ENCODE measurements at regions not wholly inside any gene's neighbourhood (a gene's known extent, or its start where the extent isn't known, plus 50 kb on each side); places are given as distances from the start of the nearest gene placed in this dataset.

DNA sequence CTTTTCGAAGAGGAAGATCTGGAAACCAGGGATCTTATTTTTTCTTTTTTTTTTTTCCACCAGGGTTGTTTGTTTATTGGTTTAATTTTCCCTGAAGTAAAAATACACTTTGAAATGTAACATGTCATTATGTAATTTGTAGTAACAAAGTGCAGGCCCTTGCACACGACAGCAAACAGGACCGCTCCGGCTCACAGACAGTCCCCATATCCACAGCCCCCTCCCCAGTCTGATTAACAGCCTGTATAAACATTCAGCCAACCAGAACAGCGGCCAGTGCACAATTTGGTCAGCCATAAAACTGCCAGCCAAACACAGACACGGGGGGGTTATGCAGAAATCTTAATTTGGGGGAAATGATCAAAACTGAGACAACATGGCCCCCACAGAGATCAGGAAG lies 431.6 kb upstream of the NPVF start:
- no peak for TF ChIP-seq ELF1 (IDR thresholded peaks at IDR 0.05; ENCODE audit: borderline replicate concordance, low read depth)
- TF ChIP-seq, protein P1, sequence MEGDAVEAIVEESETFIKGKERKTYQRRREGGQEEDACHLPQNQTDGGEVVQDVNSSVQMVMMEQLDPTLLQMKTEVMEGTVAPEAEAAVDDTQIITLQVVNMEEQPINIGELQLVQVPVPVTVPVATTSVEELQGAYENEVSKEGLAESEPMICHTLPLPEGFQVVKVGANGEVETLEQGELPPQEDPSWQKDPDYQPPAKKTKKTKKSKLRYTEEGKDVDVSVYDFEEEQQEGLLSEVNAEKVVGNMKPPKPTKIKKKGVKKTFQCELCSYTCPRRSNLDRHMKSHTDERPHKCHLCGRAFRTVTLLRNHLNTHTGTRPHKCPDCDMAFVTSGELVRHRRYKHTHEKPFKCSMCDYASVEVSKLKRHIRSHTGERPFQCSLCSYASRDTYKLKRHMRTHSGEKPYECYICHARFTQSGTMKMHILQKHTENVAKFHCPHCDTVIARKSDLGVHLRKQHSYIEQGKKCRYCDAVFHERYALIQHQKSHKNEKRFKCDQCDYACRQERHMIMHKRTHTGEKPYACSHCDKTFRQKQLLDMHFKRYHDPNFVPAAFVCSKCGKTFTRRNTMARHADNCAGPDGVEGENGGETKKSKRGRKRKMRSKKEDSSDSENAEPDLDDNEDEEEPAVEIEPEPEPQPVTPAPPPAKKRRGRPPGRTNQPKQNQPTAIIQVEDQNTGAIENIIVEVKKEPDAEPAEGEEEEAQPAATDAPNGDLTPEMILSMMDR (IDR thresholded peaks at IDR 0.05 in 2 of 3, conservative IDR thresholded peaks at IDR 0.05 in 1 of 3; ENCODE audit: borderline replicate concordance in 1 of 3, insufficient read depth in 1 of 3, low read depth in 2 of 3, low read length in 2 of 3), result no peak
- TF ChIP-seq ATF3 (IDR thresholded peaks at IDR 0.05), result no peak
- no peak for TF ChIP-seq SP1 (IDR thresholded peaks at IDR 0.05; ENCODE audit: low read depth)
- TF ChIP-seq POLR2A (IDR thresholded peaks at IDR 0.05; ENCODE audit: borderline replicate concordance, extremely low read depth, insufficient read depth, insufficient read length), result no peak
- no peak for TF ChIP-seq SIN3A (IDR thresholded peaks at IDR 0.05; ENCODE audit: low read depth)
- TF ChIP-seq JUND (IDR thresholded peaks at IDR 0.05), result no peak
- TF ChIP-seq CEBPB (IDR thresholded peaks at IDR 0.05; ENCODE audit: low read depth), result no peak
- TF ChIP-seq, protein P2, sequence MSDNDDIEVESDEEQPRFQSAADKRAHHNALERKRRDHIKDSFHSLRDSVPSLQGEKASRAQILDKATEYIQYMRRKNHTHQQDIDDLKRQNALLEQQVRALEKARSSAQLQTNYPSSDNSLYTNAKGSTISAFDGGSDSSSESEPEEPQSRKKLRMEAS (IDR thresholded peaks at IDR 0.05), result no peak
- no peak for TF ChIP-seq ZFX (IDR thresholded peaks at IDR 0.05)
- no peak for TF ChIP-seq EZH2phosphoT487 (IDR thresholded peaks at IDR 0.05; ENCODE audit: borderline replicate concordance)

Measured in HCT116 (cell line).